Renal cortex interstitium (tissue), 11 donors: ENCODE measurements at regions not wholly inside any gene's neighbourhood (a gene's known extent, or its start where the extent isn't known, plus 50 kb on each side); places are given as distances from the start of the nearest gene placed in this dataset.

Source experiments
- DNase-seq, 11 donors: peaks; one replicate each; pipeline ENCODE4 v3.0.0-alpha.2; 2013; ENCODE audit warnings: low read depth in 9 of 11, low spot score in 4 of 11; ENCODE audit errors: extremely low read depth in 1 of 11

GRCh38 chr2:173574324-173575112 is 219.8 kb downstream of the CDCA7 start:
- no peak for DNase-seq

- no peak for DNase-seq
Observed at GRCh38 chr2:173578404-173579107, 223.9 kb downstream of the CDCA7 start.

- no peak for DNase-seq
Observed at GRCh38 chr2:173580351-173580750, 225.7 kb downstream of the CDCA7 start.

- no peak for DNase-seq
Observed at GRCh38 chr2:173580956-173581355, 226.3 kb downstream of the CDCA7 start.

- DNase-seq = no peak
Observed at GRCh38 chr2:173583196-173583595, 228.5 kb downstream of the CDCA7 start.

- DNase-seq = no peak
Observed at GRCh38 chr2:173584000-173584399, 229.3 kb downstream of the CDCA7 start.

GRCh38 chr2:173584676-173585458 is 230.2 kb downstream of the CDCA7 start:
- no peak for DNase-seq

GRCh38 chr2:173588931-173589369 is 234.3 kb downstream of the CDCA7 start:
- DNase-seq = no peak

- DNase-seq = no peak
Observed at GRCh38 chr2:173589604-173590275, 235.1 kb downstream of the CDCA7 start.

- DNase-seq = no peak
Observed at GRCh38 chr2:173590276-173590861, 235.7 kb downstream of the CDCA7 start.

- no peak for DNase-seq
Observed at GRCh38 chr2:173593109-173593508, 238.4 kb downstream of the CDCA7 start.

- no peak for DNase-seq
Observed at GRCh38 chr2:173596244-173596643, 241.6 kb downstream of the CDCA7 start.

GRCh38 chr2:173598525-173598924 is 243.9 kb downstream of the CDCA7 start:
- DNase-seq = no peak

GRCh38 chr2:173599821-173600359 is 245.2 kb downstream of the CDCA7 start:
- DNase-seq = no peak

- no peak for DNase-seq
Observed at GRCh38 chr2:173602153-173602795, 247.6 kb downstream of the CDCA7 start.

- no peak for DNase-seq
Observed at GRCh38 chr2:173605994-173606393, 251.3 kb downstream of the CDCA7 start.

- no peak for DNase-seq
Observed at GRCh38 chr2:173606619-173607248, 252.1 kb downstream of the CDCA7 start.
